GM12872 (cell line): ENCODE measurements at regions not wholly inside any gene's neighbourhood (a gene's known extent, or its start where the extent isn't known, plus 50 kb on each side); places are given as distances from the start of the nearest gene placed in this dataset.

ENCODE experiments used
- TF ChIP-seq, protein P1 (sequence below): IDR thresholded peaks from 3 replicates; pipeline ENCODE4 v1.5.1; 2011; ENCODE audit warnings: low read depth, mild to moderate bottlenecking, low read length, moderate library complexity; ENCODE audit not compliant: insufficient read depth

DNA sequence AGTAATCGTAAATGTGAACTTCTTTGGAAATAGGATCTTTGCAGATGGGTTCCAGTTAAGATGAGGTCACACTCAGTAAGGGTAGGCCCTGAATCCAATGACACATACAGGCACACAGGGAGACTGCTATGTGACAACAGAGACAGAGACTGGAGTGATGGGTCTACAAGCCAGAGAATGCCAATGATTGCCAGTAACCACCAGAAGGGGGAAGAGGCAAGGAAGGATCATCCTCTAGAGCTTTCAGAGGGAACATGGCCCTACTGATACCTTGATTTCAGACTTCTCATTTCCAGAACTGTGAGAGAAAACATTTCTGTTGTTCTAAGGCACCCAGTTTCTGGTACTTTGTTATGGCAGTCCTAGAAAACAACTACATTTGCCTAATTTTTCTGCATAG is 73.1 kb upstream of the CCDC160 start:
- TF ChIP-seq, protein P1, sequence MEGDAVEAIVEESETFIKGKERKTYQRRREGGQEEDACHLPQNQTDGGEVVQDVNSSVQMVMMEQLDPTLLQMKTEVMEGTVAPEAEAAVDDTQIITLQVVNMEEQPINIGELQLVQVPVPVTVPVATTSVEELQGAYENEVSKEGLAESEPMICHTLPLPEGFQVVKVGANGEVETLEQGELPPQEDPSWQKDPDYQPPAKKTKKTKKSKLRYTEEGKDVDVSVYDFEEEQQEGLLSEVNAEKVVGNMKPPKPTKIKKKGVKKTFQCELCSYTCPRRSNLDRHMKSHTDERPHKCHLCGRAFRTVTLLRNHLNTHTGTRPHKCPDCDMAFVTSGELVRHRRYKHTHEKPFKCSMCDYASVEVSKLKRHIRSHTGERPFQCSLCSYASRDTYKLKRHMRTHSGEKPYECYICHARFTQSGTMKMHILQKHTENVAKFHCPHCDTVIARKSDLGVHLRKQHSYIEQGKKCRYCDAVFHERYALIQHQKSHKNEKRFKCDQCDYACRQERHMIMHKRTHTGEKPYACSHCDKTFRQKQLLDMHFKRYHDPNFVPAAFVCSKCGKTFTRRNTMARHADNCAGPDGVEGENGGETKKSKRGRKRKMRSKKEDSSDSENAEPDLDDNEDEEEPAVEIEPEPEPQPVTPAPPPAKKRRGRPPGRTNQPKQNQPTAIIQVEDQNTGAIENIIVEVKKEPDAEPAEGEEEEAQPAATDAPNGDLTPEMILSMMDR = no peak

DNA sequence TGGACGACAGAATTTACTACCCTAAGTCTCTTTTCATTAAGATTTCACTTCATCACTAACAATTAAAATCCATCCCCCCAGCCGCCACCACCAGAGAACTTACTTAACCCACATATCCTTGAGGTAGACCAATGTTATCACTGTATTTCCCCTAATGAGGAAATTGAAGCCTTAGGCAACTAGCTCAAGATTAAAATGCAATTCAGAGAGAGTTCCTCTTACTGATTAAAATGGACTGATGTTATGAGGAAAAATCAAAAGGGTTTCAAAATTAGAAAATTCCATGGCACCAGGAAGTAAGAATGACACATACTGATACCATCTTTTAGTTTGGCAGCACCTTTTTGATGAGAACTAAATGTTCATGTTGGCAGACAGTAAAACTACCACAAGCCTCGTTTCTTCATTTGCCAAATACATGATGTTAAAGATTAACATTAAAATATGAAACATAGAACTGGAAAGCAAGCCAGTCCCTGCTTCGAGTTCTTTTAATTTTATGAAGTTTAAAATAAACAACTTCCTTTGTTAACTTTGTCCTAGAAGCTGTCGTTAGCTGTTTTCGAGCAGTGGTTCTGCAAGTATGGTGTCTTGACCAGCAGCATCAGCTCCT is 69.3 kb upstream of the CCDC160 start:
- TF ChIP-seq, protein P1 = no peak

DNA sequence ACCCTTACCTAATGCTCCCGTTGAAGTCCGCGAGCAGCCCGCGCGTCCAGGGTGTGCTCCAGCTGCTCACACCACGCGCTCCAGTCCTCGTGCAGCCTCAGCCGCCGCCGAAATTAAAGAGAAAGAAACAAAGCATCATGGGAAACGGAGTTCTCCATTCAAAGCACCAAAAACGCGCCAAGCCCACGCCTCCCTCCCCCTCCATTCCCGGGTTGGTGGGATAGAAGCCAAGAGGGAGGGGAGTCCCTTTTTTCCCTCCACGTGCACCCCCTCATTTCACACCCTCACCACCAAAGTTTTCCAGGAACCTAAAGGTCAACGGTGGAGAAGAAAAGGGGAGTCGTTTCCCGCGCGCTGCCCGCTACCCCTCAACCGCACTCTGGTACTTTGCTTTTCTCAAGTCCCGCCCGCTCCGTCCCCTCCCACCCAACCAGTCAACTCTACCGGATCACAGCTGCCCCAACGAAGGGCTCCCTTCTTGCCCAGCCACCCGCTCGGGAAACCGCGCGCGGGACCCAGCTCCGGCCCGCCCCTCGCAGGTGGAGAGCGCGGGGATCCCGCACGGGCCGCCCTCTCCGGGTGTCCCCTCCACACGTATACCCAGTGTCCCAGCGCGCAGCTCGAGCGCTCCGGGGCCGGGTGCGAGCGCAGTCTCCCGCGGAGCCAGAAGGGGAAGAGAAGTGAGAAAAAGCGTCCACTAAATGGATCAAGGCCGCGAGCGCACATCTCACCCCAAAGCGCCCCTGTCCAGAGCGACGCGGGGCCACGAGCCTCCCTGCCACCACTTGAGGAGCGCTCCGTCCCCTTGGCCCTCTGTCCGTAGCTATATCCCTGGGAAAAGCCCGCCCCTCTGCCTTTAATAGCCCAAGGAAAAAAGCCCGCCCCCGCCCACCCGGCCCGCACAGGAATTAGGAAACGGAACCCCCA is 65.1 kb upstream of the CCDC160 start:
- TF ChIP-seq, protein P1 = no peak

DNA sequence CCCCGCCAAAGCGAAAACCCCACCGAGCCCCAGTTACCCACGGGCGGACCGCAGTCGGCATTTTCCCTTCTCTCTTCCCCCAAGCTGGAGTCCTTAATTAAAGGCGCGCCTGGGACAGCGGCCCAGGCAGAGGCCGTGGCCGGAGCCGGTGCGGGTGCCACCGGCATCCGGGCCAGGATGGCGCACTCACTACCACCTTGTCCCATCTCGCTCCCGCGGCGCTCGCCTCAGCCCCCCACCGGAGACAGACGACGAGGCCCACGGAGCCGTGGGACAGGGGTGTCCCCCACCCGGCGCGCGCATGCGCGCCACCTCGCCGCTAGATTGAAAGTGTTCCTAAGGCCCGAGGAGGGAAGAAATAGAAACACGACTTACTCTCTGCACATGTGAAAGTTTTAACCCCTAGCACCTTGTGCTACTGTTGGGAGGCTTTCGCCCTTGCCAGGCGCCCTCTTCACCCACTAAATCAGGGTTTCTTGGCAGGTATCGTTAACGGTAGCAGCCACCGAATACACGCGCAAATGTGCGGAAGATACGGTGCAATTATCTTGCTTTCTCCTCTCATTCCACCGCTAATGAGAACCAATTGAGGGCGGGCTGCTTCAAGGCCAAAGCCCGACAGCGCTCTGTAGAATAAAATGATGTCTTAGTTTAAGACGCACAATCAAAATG is 64.3 kb upstream of the CCDC160 start:
- TF ChIP-seq, protein P1 = no peak

DNA sequence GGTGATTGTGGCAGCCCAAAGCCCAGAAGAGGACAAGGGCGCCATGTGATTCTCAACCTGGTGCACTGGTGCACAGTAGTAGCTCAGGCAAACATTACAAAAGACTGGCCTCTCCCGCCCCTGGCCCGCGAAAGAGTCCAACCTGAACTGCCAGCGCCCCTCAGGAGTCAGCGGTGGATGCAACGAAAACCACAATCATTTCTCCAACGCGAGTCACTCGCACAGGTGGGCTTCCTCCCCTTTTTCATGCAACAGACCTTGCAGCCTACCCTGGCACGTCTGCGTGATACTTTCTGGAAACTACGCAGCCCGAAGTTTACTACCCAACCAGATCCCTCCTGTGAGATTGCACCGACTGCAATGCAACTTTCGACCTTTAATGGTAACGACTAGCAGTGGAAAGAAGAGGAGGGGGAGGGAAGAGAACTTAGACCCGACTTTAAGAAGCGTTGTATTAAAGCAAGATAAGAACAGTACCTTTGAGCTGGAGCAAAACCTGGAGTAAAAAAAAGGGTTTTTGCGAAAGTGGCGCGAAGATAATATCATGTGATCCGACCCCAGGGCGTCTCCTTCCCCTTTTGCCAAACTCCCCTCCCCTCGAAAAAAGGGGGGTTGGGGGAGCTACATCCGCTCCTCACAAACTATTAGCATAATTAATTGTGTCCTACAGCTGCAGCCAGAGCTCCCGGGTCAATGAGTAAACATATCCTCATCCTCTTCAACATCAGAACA is 63.3 kb upstream of the CCDC160 start:
- TF ChIP-seq, protein P1 = no peak

DNA sequence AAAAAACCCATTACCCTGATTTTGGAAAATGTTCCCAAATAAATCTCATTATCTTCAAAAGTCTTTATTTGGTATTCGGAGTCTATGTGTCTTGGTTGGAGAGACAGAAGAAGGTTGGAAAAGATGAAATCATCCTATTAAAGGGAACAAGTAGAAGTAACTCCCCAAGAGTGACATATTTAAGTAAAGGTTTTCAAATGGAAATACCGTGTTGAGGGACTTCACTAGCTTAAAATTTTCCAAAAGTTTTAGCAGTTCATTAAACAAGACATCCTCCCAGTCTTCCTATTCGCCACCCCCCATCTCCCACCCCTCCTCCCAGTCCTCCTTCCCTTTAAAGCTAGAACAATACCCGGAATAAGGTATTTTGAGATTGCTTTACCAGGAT is 62.7 kb upstream of the CCDC160 start:
- TF ChIP-seq, protein P1 = no peak

DNA sequence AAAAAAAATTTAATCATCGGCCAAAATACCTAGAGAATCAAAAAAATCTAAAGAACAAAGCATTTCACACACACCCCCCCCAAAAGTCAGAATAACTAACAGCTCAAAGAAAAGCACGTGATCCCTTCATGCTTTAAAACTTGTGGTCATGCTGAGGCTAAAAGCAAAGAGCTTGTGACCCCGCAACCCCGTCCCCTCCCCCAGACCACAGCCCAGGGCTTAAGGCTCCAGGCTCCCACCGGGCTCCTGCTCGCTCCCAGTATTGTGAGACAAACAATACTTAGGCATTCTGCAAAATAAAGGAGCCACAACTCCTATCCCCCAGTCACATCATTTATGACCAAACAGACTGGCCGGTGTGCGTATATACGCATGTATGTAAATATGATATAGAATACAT is 62.1 kb upstream of the CCDC160 start:
- TF ChIP-seq, protein P1 = no peak
